Chondrocyte (in vitro differentiated cells): ENCODE measurements at regions not wholly inside any gene's neighbourhood (a gene's known extent, or its start where the extent isn't known, plus 50 kb on each side); places are given as distances from the start of the nearest gene placed in this dataset.
A peak's percentile ranks its signal among the peaks of the same experiment; 100 is the strongest.
"Not testable (repeated sequence)": the region's sequence is repeated elsewhere in the genome, so short reads cannot be mapped to it uniquely, and the experiment has no call there.

Source experiments
- DNase-seq: peaks from one replicate; pipeline ENCODE4 v3.0.0; 2021; ENCODE audit warnings: mixed read lengths, low spot score
- H3K27ac Mint-ChIP-seq: one replicate; pipeline ENCODE4 v1.8.0; 2021; ENCODE audit warnings: mild to moderate bottlenecking, moderate library complexity, mixed read lengths; ENCODE audit not compliant: unreplicated experiment
- H3K27me3 Mint-ChIP-seq: 2 replicates; pipeline ENCODE4 v1.8.0; 2021; ENCODE audit warnings: low read depth, mixed read lengths
- H3K36me3 Mint-ChIP-seq: 2 replicates; pipeline ENCODE4 v1.8.0; 2021; ENCODE audit warnings: low read depth, mixed read lengths
- H3K4me1 Mint-ChIP-seq: 2 replicates; pipeline ENCODE4 v1.8.0; 2021; ENCODE audit warnings: low read depth, mild to moderate bottlenecking, mixed read lengths
- H3K4me3 Mint-ChIP-seq: one replicate; pipeline ENCODE4 v1.8.0; 2021; ENCODE audit warnings: mild to moderate bottlenecking, moderate library complexity, mixed read lengths; ENCODE audit not compliant: unreplicated experiment
- H3K9me3 Mint-ChIP-seq: 2 replicates; pipeline ENCODE4 v1.8.0; 2021; ENCODE audit warnings: low read depth, mixed read lengths
- CTCF ChIP-seq: fragments of 200-600 bp; sonication (generic); IDR thresholded peaks from 2 replicates; pipeline ENCODE4 v1.5.0; 2021; ENCODE audit warnings: antibody characterized with exemption, mild to moderate bottlenecking, moderate library complexity

- H3K27ac Mint-ChIP-seq, H3K27me3 Mint-ChIP-seq, H3K4me1 Mint-ChIP-seq, H3K9me3 Mint-ChIP-seq, H3K36me3 Mint-ChIP-seq, DNase-seq, H3K4me3 Mint-ChIP-seq: not testable (repeated sequence)
These were observed 542.5 kb downstream of the TP53TG3F start for GRCh38 chr16:34001961-34002360.

GRCh38 chr16:34014841-34015820 lies 555.7 kb downstream of the TP53TG3F start:
- H3K36me3 Mint-ChIP-seq, H3K4me1 Mint-ChIP-seq, H3K27ac Mint-ChIP-seq, H3K4me3 Mint-ChIP-seq, DNase-seq, H3K27me3 Mint-ChIP-seq: not testable (repeated sequence)
- peaks cover 18% of the 10 kb centered on the region for H3K9me3 Mint-ChIP-seq

GRCh38 chr16:34018277-34018676 lies 558.9 kb downstream of the TP53TG3F start:
- H3K36me3 Mint-ChIP-seq = not testable (repeated sequence)

GRCh38 chr16:34050787-34051320 lies 591.4 kb downstream of the TP53TG3F start:
- H3K4me1 Mint-ChIP-seq = no peaks in the 10 kb centered on the region
- H3K4me3 Mint-ChIP-seq = no peak overlapping the region
- H3K36me3 Mint-ChIP-seq = peaks cover 5% of the 10 kb centered on the region
- H3K27ac Mint-ChIP-seq = no peak overlapping the region
- DNase-seq = no peak
- H3K27me3 Mint-ChIP-seq = no peaks in the 10 kb centered on the region
- H3K9me3 Mint-ChIP-seq = peaks cover 43% of the 10 kb centered on the region
- no peak for TF ChIP-seq CTCF

More at GRCh38 chr16:34018277-34018676, 558.9 kb downstream of the TP53TG3F start:
- not testable (repeated sequence) for H3K27ac Mint-ChIP-seq, DNase-seq, H3K4me1 Mint-ChIP-seq, H3K4me3 Mint-ChIP-seq, H3K27me3 Mint-ChIP-seq
- peaks cover 37% of the 10 kb centered on the region for H3K9me3 Mint-ChIP-seq

GRCh38 chr16:34054137-34054536 lies 594.7 kb downstream of the TP53TG3F start:
- no peaks in the 10 kb centered on the region for H3K4me1 Mint-ChIP-seq
- no peaks in the 10 kb centered on the region for H3K27me3 Mint-ChIP-seq
- no peak for DNase-seq
- no peak overlapping the region for H3K27ac Mint-ChIP-seq
- H3K36me3 Mint-ChIP-seq = peaks cover 5% of the 10 kb centered on the region
- TF ChIP-seq CTCF = no peak
- H3K4me3 Mint-ChIP-seq = no peak overlapping the region
- peaks cover 29% of the 10 kb centered on the region for H3K9me3 Mint-ChIP-seq

GRCh38 chr16:34054969-34055368 lies 595.6 kb downstream of the TP53TG3F start:
- Mint-ChIP-seq H3K36me3 (peaks cover 5% of the 10 kb centered on the region), H3K27ac (peak overlapping the region; percentile 13), H3K27me3 (no peaks in the 10 kb centered on the region), H3K4me1 (no peaks in the 10 kb centered on the region), H3K4me3 (no peak overlapping the region), H3K9me3 (peaks cover 23% of the 10 kb centered on the region)
- no peak for TF ChIP-seq CTCF
- no peak for DNase-seq

GRCh38 chr16:34062620-34063253 lies 603.3 kb downstream of the TP53TG3F start:
- DNase-seq = not testable (repeated sequence)

GRCh38 chr16:34063498-34064157 lies 604.2 kb downstream of the TP53TG3F start:
- Mint-ChIP-seq H3K9me3 (peaks cover 49% of the 10 kb centered on the region), H3K36me3 (peaks cover 18% of the 10 kb centered on the region)
- H3K4me3 Mint-ChIP-seq, H3K4me1 Mint-ChIP-seq, DNase-seq, H3K27ac Mint-ChIP-seq, H3K27me3 Mint-ChIP-seq: not testable (repeated sequence)

More at GRCh38 chr16:34062620-34063253, 603.3 kb downstream of the TP53TG3F start:
- Mint-ChIP-seq H3K9me3 (peaks cover 45% of the 10 kb centered on the region), H3K36me3 (peaks cover 17% of the 10 kb centered on the region)
- not testable (repeated sequence) for H3K27me3 Mint-ChIP-seq, H3K4me3 Mint-ChIP-seq, H3K4me1 Mint-ChIP-seq, H3K27ac Mint-ChIP-seq

GRCh38 chr16:34064602-34065001 lies 605.2 kb downstream of the TP53TG3F start:
- H3K4me1 Mint-ChIP-seq, H3K27ac Mint-ChIP-seq, DNase-seq, H3K4me3 Mint-ChIP-seq, H3K27me3 Mint-ChIP-seq: not testable (repeated sequence)
- H3K36me3 Mint-ChIP-seq = peaks cover 19% of the 10 kb centered on the region
- H3K9me3 Mint-ChIP-seq = peaks cover 52% of the 10 kb centered on the region
